ENCODE measurements at regions not wholly inside any gene's neighbourhood (a gene's known extent, or its start where the extent isn't known, plus 50 kb on each side); places are given as distances from the start of the nearest gene placed in this dataset.

DNA sequence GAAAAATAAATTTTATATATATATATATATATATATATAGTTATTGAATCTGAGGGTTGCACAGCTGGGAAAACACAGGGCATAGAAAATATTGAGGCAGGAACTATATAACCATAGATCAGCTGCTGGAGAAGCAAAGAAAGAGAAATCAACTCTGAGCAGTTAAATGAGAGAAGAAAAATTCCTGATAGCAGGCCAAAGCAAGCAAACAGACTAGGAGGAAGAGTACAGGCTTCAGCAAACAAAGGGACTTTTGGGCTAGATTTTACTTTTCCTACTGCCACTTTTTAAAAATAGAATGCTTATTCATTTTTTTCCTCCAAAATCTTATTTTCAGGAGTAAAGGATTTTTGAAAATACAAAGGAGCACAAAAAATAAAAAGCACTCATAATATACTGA is 216.0 kb upstream of the PRKD1 start:
- H3K4me2 ChIP-seq (ENCODE audit: low read length): no peak overlapping the region
- no peaks in the 10 kb centered on the region for H3K27me3 ChIP-seq (ENCODE audit: insufficient read depth, low read length)
- no peaks in the 10 kb centered on the region for H3K79me1 ChIP-seq (ENCODE audit: low read length)
- H3K18ac ChIP-seq (ENCODE audit: low read length): no peak overlapping the region
- H3K9me3 ChIP-seq (ENCODE audit: insufficient read depth, low read depth, low read length): peaks cover 5% of the 10 kb centered on the region
- H2BK12ac ChIP-seq (ENCODE audit: low read length): no peak overlapping the region
- H3K27ac ChIP-seq (ENCODE audit: low read depth, low read length): no peak overlapping the region
- H4K8ac ChIP-seq (ENCODE audit: low read depth, low read length): no peak overlapping the region
- no peak overlapping the region for H3K14ac ChIP-seq (ENCODE audit: low read length)
- no peak overlapping the region for H4K12ac ChIP-seq (ENCODE audit: low read depth, low read length)
- H2AFZ ChIP-seq (ENCODE audit: insufficient read depth, low read length, poor library complexity): no peak overlapping the region
- H3K79me2 ChIP-seq (ENCODE audit: control insufficient read depth, insufficient read depth, low read length, poor library complexity): no peaks in the 10 kb centered on the region
- H3K23ac ChIP-seq (ENCODE audit: low read length): no peak overlapping the region
- H3K4ac ChIP-seq (ENCODE audit: low read depth, low read length): no peak overlapping the region
- no peak overlapping the region for H3K9ac ChIP-seq (ENCODE audit: low read length)
- DNase-seq: no peak
- no peak overlapping the region for H2BK120ac ChIP-seq (ENCODE audit: insufficient read depth, low read length, poor library complexity)
- H2BK5ac ChIP-seq (ENCODE audit: low read depth, low read length, poor library complexity): no peak overlapping the region
- no peak overlapping the region for H3K4me3 ChIP-seq (ENCODE audit: low read depth, low read length)
- no peaks in the 10 kb centered on the region for H3K36me3 ChIP-seq (ENCODE audit: control insufficient read depth in 1 of 2, insufficient read depth in 2 of 2, low read length in 2 of 2)
- no peaks in the 10 kb centered on the region for H3K4me1 ChIP-seq (ENCODE audit: control insufficient read depth in 1 of 2, insufficient read depth in 2 of 2, low read length in 2 of 2)
- H4K91ac ChIP-seq (ENCODE audit: low read depth, low read length): no peak overlapping the region
- no peak overlapping the region for H2AK5ac ChIP-seq (ENCODE audit: low read length)

DNA sequence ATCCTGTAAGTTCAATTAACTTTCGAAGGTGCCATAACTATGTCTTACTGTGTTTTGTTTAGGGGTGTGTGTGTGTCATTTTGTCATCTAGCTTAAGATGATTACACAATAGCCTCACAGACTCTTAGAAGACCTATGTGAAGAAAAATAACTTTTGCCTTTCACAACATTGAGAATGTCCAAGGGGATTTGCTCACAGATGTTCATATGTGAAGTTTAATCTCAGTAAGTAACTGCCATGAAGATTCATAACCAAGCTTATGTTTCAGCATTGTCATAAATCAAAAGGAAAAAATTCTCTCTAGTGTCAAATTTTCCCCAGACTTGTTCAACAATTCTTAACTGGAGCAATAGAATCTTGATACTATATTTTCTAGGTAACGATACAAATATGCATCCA is 226.1 kb upstream of the PRKD1 start:
- no peaks in the 10 kb centered on the region for H3K79me2 ChIP-seq (ENCODE audit: control insufficient read depth, insufficient read depth, low read length, poor library complexity)
- no peak overlapping the region for H2BK12ac ChIP-seq (ENCODE audit: low read length)
- no peak overlapping the region for H2BK120ac ChIP-seq (ENCODE audit: insufficient read depth, low read length, poor library complexity)
- H4K91ac ChIP-seq (ENCODE audit: low read depth, low read length): no peak overlapping the region
- H2AFZ ChIP-seq (ENCODE audit: insufficient read depth, low read length, poor library complexity): no peak overlapping the region
- no peaks in the 10 kb centered on the region for H3K27me3 ChIP-seq (ENCODE audit: insufficient read depth, low read length)
- H4K12ac ChIP-seq (ENCODE audit: low read depth, low read length): no peak overlapping the region
- H3K36me3 ChIP-seq (ENCODE audit: control insufficient read depth in 1 of 2, insufficient read depth in 2 of 2, low read length in 2 of 2): no peaks in the 10 kb centered on the region
- no peak overlapping the region for H3K23ac ChIP-seq (ENCODE audit: low read length)
- H4K8ac ChIP-seq (ENCODE audit: low read depth, low read length): no peak overlapping the region
- H3K4me1 ChIP-seq (ENCODE audit: control insufficient read depth in 1 of 2, insufficient read depth in 2 of 2, low read length in 2 of 2): no peaks in the 10 kb centered on the region
- H3K4me3 ChIP-seq (ENCODE audit: low read depth, low read length): no peak overlapping the region
- no peak overlapping the region for H3K18ac ChIP-seq (ENCODE audit: low read length)
- H3K9me3 ChIP-seq (ENCODE audit: insufficient read depth, low read depth, low read length): no peaks in the 10 kb centered on the region
- H2BK5ac ChIP-seq (ENCODE audit: low read depth, low read length, poor library complexity): no peak overlapping the region
- no peak overlapping the region for H3K14ac ChIP-seq (ENCODE audit: low read length)
- H3K4ac ChIP-seq (ENCODE audit: low read depth, low read length): no peak overlapping the region
- H3K4me2 ChIP-seq (ENCODE audit: low read length): no peak overlapping the region
- DNase-seq: no peak
- H2AK5ac ChIP-seq (ENCODE audit: low read length): no peak overlapping the region
- H3K27ac ChIP-seq (ENCODE audit: low read depth, low read length): no peak overlapping the region
- no peaks in the 10 kb centered on the region for H3K79me1 ChIP-seq (ENCODE audit: low read length)
- H3K9ac ChIP-seq (ENCODE audit: low read length): no peak overlapping the region
- WGBS (ENCODE audit: extremely low coverage, insufficient coverage, insufficient read length): no CpG with 5 or more reads among the region's 2 CpGs

GRCh38 chr14:30156571-30156970 is 228.9 kb upstream of the PRKD1 start:
- H3K18ac ChIP-seq (ENCODE audit: low read length): no peak overlapping the region
- H2BK5ac ChIP-seq (ENCODE audit: low read depth, low read length, poor library complexity): no peak overlapping the region
- H2BK12ac ChIP-seq (ENCODE audit: low read length): no peak overlapping the region
- no peak overlapping the region for H3K4me2 ChIP-seq (ENCODE audit: low read length)
- no peak overlapping the region for H3K23ac ChIP-seq (ENCODE audit: low read length)
- no peak overlapping the region for H3K4me3 ChIP-seq (ENCODE audit: low read depth, low read length)
- H3K4ac ChIP-seq (ENCODE audit: low read depth, low read length): no peak overlapping the region
- no peak overlapping the region for H3K14ac ChIP-seq (ENCODE audit: low read length)
- WGBS (ENCODE audit: extremely low coverage, insufficient coverage, insufficient read length): no CpG with 5 or more reads among the region's 9 CpGs
- H2AFZ ChIP-seq (ENCODE audit: insufficient read depth, low read length, poor library complexity): no peak overlapping the region
- H3K4me1 ChIP-seq (ENCODE audit: control insufficient read depth in 1 of 2, insufficient read depth in 2 of 2, low read length in 2 of 2): no peaks in the 10 kb centered on the region
- no peaks in the 10 kb centered on the region for H3K9me3 ChIP-seq (ENCODE audit: insufficient read depth, low read depth, low read length)
- H3K79me1 ChIP-seq (ENCODE audit: low read length): no peaks in the 10 kb centered on the region
- no peak overlapping the region for H3K9ac ChIP-seq (ENCODE audit: low read length)
- H3K79me2 ChIP-seq (ENCODE audit: control insufficient read depth, insufficient read depth, low read length, poor library complexity): no peaks in the 10 kb centered on the region
- H2AK5ac ChIP-seq (ENCODE audit: low read length): no peak overlapping the region
- H3K27me3 ChIP-seq (ENCODE audit: insufficient read depth, low read length): no peaks in the 10 kb centered on the region
- no peak overlapping the region for H3K27ac ChIP-seq (ENCODE audit: low read depth, low read length)
- H4K91ac ChIP-seq (ENCODE audit: low read depth, low read length): no peak overlapping the region
- no peaks in the 10 kb centered on the region for H3K36me3 ChIP-seq (ENCODE audit: control insufficient read depth in 1 of 2, insufficient read depth in 2 of 2, low read length in 2 of 2)
- H4K12ac ChIP-seq (ENCODE audit: low read depth, low read length): no peak overlapping the region
- no peak overlapping the region for H2BK120ac ChIP-seq (ENCODE audit: insufficient read depth, low read length, poor library complexity)
- H4K8ac ChIP-seq (ENCODE audit: low read depth, low read length): no peak overlapping the region
- no peak for DNase-seq

- no peaks in the 10 kb centered on the region for H3K27me3 ChIP-seq (ENCODE audit: insufficient read depth, low read length)
- H3K36me3 ChIP-seq (ENCODE audit: control insufficient read depth in 1 of 2, insufficient read depth in 2 of 2, low read length in 2 of 2): no peaks in the 10 kb centered on the region
- H3K4me2 ChIP-seq (ENCODE audit: low read length): no peak overlapping the region
- no peak overlapping the region for H3K18ac ChIP-seq (ENCODE audit: low read length)
- no peak overlapping the region for H2AK5ac ChIP-seq (ENCODE audit: low read length)
- no peak overlapping the region for H3K14ac ChIP-seq (ENCODE audit: low read length)
- no peak overlapping the region for H2BK12ac ChIP-seq (ENCODE audit: low read length)
- no peak overlapping the region for H4K91ac ChIP-seq (ENCODE audit: low read depth, low read length)
- H2BK5ac ChIP-seq (ENCODE audit: low read depth, low read length, poor library complexity): no peak overlapping the region
- no peak overlapping the region for H3K4ac ChIP-seq (ENCODE audit: low read depth, low read length)
- H3K4me3 ChIP-seq (ENCODE audit: low read depth, low read length): no peak overlapping the region
- no peak overlapping the region for H2AFZ ChIP-seq (ENCODE audit: insufficient read depth, low read length, poor library complexity)
- H2BK120ac ChIP-seq (ENCODE audit: insufficient read depth, low read length, poor library complexity): no peak overlapping the region
- no peak for DNase-seq
- no peaks in the 10 kb centered on the region for H3K79me1 ChIP-seq (ENCODE audit: low read length)
- H4K8ac ChIP-seq (ENCODE audit: low read depth, low read length): no peak overlapping the region
- H3K23ac ChIP-seq (ENCODE audit: low read length): no peak overlapping the region
- H4K12ac ChIP-seq (ENCODE audit: low read depth, low read length): no peak overlapping the region
- WGBS (ENCODE audit: extremely low coverage, insufficient coverage, insufficient read length): no CpG with 5 or more reads among the region's 5 CpGs
- no peak overlapping the region for H3K27ac ChIP-seq (ENCODE audit: low read depth, low read length)
- H3K4me1 ChIP-seq (ENCODE audit: control insufficient read depth in 1 of 2, insufficient read depth in 2 of 2, low read length in 2 of 2): no peaks in the 10 kb centered on the region
- no peak overlapping the region for H3K9ac ChIP-seq (ENCODE audit: low read length)
- no peaks in the 10 kb centered on the region for H3K9me3 ChIP-seq (ENCODE audit: insufficient read depth, low read depth, low read length)
- H3K79me2 ChIP-seq (ENCODE audit: control insufficient read depth, insufficient read depth, low read length, poor library complexity): no peaks in the 10 kb centered on the region
Observed at GRCh38 chr14:30158299-30158698, 230.7 kb upstream of the PRKD1 start.

DNA sequence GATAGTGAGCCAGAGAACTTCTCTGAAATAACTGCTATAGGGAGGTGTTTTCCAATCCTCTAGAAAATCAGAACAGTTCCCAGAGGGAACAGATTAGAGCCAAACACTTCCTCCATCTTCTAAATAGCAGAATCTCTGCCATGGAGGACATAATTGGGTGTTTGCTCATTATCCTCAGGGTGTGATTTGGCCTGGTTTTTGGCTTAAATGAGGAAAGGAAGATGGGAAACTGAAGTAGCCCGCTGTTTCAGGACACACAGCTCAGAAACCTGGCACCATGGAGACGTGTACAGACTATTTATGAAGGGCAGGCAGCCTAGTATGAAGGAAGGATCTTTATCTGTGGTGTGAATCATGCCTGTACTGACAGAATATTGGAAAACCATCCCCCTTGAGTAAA is 231.7 kb upstream of the PRKD1 start:
- no CpG with 5 or more reads among the region's 2 CpGs for WGBS (ENCODE audit: extremely low coverage, insufficient coverage, insufficient read length)
- no peaks in the 10 kb centered on the region for H3K36me3 ChIP-seq (ENCODE audit: control insufficient read depth in 1 of 2, insufficient read depth in 2 of 2, low read length in 2 of 2)
- no peak overlapping the region for H2BK12ac ChIP-seq (ENCODE audit: low read length)
- DNase-seq: no peak
- no peaks in the 10 kb centered on the region for H3K79me2 ChIP-seq (ENCODE audit: control insufficient read depth, insufficient read depth, low read length, poor library complexity)
- no peak overlapping the region for H3K23ac ChIP-seq (ENCODE audit: low read length)
- H3K4me3 ChIP-seq (ENCODE audit: low read depth, low read length): no peak overlapping the region
- no peak overlapping the region for H3K4ac ChIP-seq (ENCODE audit: low read depth, low read length)
- H3K79me1 ChIP-seq (ENCODE audit: low read length): no peaks in the 10 kb centered on the region
- no peak overlapping the region for H3K9ac ChIP-seq (ENCODE audit: low read length)
- H3K4me2 ChIP-seq (ENCODE audit: low read length): no peak overlapping the region
- H2AFZ ChIP-seq (ENCODE audit: insufficient read depth, low read length, poor library complexity): no peak overlapping the region
- no peaks in the 10 kb centered on the region for H3K27me3 ChIP-seq (ENCODE audit: insufficient read depth, low read length)
- H2AK5ac ChIP-seq (ENCODE audit: low read length): no peak overlapping the region
- no peaks in the 10 kb centered on the region for H3K4me1 ChIP-seq (ENCODE audit: control insufficient read depth in 1 of 2, insufficient read depth in 2 of 2, low read length in 2 of 2)
- H4K91ac ChIP-seq (ENCODE audit: low read depth, low read length): no peak overlapping the region
- no peak overlapping the region for H4K8ac ChIP-seq (ENCODE audit: low read depth, low read length)
- no peaks in the 10 kb centered on the region for H3K9me3 ChIP-seq (ENCODE audit: insufficient read depth, low read depth, low read length)
- no peak overlapping the region for H2BK5ac ChIP-seq (ENCODE audit: low read depth, low read length, poor library complexity)
- no peak overlapping the region for H3K14ac ChIP-seq (ENCODE audit: low read length)
- H2BK120ac ChIP-seq (ENCODE audit: insufficient read depth, low read length, poor library complexity): no peak overlapping the region
- no peak overlapping the region for H3K18ac ChIP-seq (ENCODE audit: low read length)
- H3K27ac ChIP-seq (ENCODE audit: low read depth, low read length): no peak overlapping the region
- no peak overlapping the region for H4K12ac ChIP-seq (ENCODE audit: low read depth, low read length)
